Keratinocyte (primary cell): ENCODE measurements at regions not wholly inside any gene's neighbourhood (a gene's known extent, or its start where the extent isn't known, plus 50 kb on each side); places are given as distances from the start of the nearest gene placed in this dataset.

Experiments
- DNase-seq: peaks from one replicate; pipeline ENCODE4 v3.0.0-alpha.2; 2011; ENCODE audit warnings: low read depth, missing footprints, low spot score
- FAIRE-seq: peaks from 2 replicates; lab custom pipeline; 2011; peaks lifted over from hg19 to GRCh38; lab: Jason Lieb, UNC
- H2AFZ ChIP-seq: 2 replicates; pipeline ENCODE4 v1.6.0; 2012; ENCODE audit warnings: low read length, control low read depth, inconsistent platforms; ENCODE audit not compliant: control insufficient read depth
- H3K27ac ChIP-seq: 2 replicates; pipeline ENCODE4 v1.5.1; 2011; ENCODE audit warnings: low read length; ENCODE audit not compliant: control insufficient read depth, insufficient read depth
- H3K27me3 ChIP-seq: 3 replicates; pipeline ENCODE4 v1.6.0; 2011; ENCODE audit warnings: low read length; ENCODE audit not compliant: control insufficient read depth, insufficient read depth; ENCODE audit errors: extremely low read depth
- H3K36me3 ChIP-seq, 2 experiments: 2 replicates in 1 of 2; 3 replicates in 1 of 2; pipeline ENCODE4 v1.5.1; 2011; ENCODE audit warnings: low read length in 2 of 2, mild to moderate bottlenecking in 1 of 2; ENCODE audit not compliant: control insufficient read depth in 2 of 2, insufficient read depth in 2 of 2; ENCODE audit errors: extremely low read depth in 1 of 2
- H3K4me1 ChIP-seq: 3 replicates; pipeline ENCODE4 v1.5.1; 2011; ENCODE audit warnings: low read length; ENCODE audit not compliant: control insufficient read depth, insufficient read depth; ENCODE audit errors: extremely low read depth
- H3K4me2 ChIP-seq: 3 replicates; pipeline ENCODE4 v1.6.0; 2011; ENCODE audit warnings: low read depth, low read length; ENCODE audit not compliant: control insufficient read depth, insufficient read depth; ENCODE audit errors: extremely low read depth
- H3K4me3 ChIP-seq, 3 experiments: fragments of 200-600 bp in 1 of 3; sonication (generic) in 1 of 3; 2 replicates in 2 of 3; 3 replicates in 1 of 3; pipeline ENCODE4 v1.5.1; 2011 to 2016; ENCODE audit warnings: low read length in 3 of 3, mild to moderate bottlenecking in 3 of 3, control low read depth in 2 of 3, inconsistent platforms in 1 of 3, low read depth in 1 of 3, mixed read lengths in 1 of 3, mixed run types in 1 of 3, moderate library complexity in 1 of 3; ENCODE audit not compliant: control insufficient read depth in 2 of 3, insufficient read depth in 2 of 3; ENCODE audit errors: extremely low read depth in 1 of 3
- H3K79me2 ChIP-seq: 2 replicates; pipeline ENCODE4 v1.6.0; 2012; ENCODE audit warnings: low read length; ENCODE audit not compliant: control insufficient read depth, insufficient read depth
- H3K9ac ChIP-seq: 3 replicates; pipeline ENCODE4 v1.6.0; 2011; ENCODE audit warnings: low read length; ENCODE audit not compliant: control insufficient read depth, insufficient read depth; ENCODE audit errors: extremely low read depth
- H3K9me1 ChIP-seq: 3 replicates; pipeline ENCODE4 v1.6.0; 2011; ENCODE audit warnings: low read length; ENCODE audit not compliant: control insufficient read depth, insufficient read depth; ENCODE audit errors: extremely low read depth
- H3K9me3 ChIP-seq: 2 replicates; pipeline ENCODE4 v1.5.1; 2012; ENCODE audit warnings: low read depth, low read length; ENCODE audit not compliant: control insufficient read depth
- H4K20me1 ChIP-seq: 3 replicates; pipeline ENCODE4 v1.6.0; 2011; ENCODE audit warnings: low read length; ENCODE audit not compliant: control insufficient read depth, insufficient read depth; ENCODE audit errors: extremely low read depth
- EZH2 ChIP-seq: IDR thresholded peaks from one replicate; pipeline ENCODE4 v1.6.1; 2012; ENCODE audit warnings: inconsistent platforms, mild to moderate bottlenecking, low read length, moderate library complexity
- dilution Hi-C: fragments of 300-500 bp; cut with MboI; formaldehyde crosslinking; loops from one replicate; pipeline ENCODE4 v1.7.0; 2020; ENCODE audit warnings: low sequenced_read_pairs; ENCODE audit not compliant: extremely low pct_ligation_motif_present
- TF ChIP-seq, protein P1 (sequence below), 3 experiments: IDR thresholded peaks in 1 of 3; conservative IDR thresholded peaks in 1 of 3; optimal IDR thresholded peaks in 1 of 3; 2 replicates in 2 of 3; 3 replicates in 1 of 3; pipeline versions ENCODE3 to v1.5.1; 2011; ENCODE audit warnings: low read length in 3 of 3, mild to moderate bottlenecking in 3 of 3, moderate library complexity in 2 of 3, control low read depth in 1 of 3, inconsistent platforms in 1 of 3; ENCODE audit not compliant: insufficient read depth in 2 of 3; ENCODE audit errors: extremely low read depth in 1 of 3

DNA sequence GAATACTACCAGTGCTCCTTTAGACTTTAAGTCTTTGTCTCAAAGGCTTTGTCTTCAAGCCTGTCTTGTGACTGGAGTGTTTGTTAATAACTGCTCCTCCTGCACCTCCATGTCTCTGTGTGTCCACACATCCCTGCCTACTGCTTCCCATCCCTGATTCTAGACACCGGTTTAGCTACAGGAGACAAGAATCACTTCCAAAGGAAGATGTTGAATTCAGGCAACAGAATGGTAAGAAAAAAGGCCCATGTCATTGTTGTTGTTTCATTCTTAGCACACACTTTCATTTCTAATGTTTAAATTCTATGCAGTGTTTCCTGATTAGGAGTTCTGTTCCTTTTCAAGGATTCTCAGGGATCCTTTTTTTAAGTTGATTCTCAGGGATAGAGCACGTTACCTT is 293.6 kb upstream of the STXBP5 start:
- Histone ChIP-seq H3K27me3 (no peaks in the 10 kb centered on the region), H3K4me2 (no peak overlapping the region)

DNA sequence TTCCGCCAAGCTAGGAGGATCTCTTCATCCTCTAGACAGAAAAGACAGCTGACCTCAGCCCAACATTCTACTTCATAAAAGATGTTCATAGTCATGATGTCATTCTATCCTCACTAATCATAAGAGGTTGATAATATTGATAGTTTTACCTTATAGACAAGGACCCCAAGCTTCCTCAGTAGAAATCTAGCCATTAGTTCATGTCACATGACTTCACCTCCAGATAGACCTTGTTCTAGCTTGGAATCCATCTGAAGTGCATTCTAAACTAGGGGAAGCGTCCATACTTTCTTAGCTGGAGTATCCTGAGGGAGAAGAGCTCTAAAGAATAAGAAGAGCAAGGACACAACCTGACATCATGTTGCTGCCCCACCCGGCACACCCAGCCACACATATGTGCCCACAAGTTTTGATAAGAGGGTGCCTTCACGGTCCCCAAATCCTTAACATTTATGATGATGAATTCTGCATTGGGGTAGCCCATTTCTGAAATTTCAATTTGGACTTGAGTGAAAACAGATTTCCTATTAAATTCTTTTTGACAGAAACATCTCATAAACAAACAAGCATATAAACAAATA is 292.5 kb upstream of the STXBP5 start:
- Histone ChIP-seq H2AFZ (no peak overlapping the region), H3K36me3 (no peaks in the 10 kb centered on the region), H3K9ac (no peak overlapping the region), H3K4me3 (no peak overlapping the region), H3K4me1 (peaks cover 36% of the 10 kb centered on the region), H4K20me1 (no peaks in the 10 kb centered on the region), H3K9me1 (no peaks in the 10 kb centered on the region), H3K27me3 (no peaks in the 10 kb centered on the region), H3K9me3 (no peaks in the 10 kb centered on the region), H3K79me2 (no peaks in the 10 kb centered on the region), H3K27ac (no peak overlapping the region), H3K4me2 (no peak overlapping the region)
- dilution Hi-C loops: no loop called here
- FAIRE-seq (no peak), DNase-seq (no peak)
- TF ChIP-seq, protein P1, sequence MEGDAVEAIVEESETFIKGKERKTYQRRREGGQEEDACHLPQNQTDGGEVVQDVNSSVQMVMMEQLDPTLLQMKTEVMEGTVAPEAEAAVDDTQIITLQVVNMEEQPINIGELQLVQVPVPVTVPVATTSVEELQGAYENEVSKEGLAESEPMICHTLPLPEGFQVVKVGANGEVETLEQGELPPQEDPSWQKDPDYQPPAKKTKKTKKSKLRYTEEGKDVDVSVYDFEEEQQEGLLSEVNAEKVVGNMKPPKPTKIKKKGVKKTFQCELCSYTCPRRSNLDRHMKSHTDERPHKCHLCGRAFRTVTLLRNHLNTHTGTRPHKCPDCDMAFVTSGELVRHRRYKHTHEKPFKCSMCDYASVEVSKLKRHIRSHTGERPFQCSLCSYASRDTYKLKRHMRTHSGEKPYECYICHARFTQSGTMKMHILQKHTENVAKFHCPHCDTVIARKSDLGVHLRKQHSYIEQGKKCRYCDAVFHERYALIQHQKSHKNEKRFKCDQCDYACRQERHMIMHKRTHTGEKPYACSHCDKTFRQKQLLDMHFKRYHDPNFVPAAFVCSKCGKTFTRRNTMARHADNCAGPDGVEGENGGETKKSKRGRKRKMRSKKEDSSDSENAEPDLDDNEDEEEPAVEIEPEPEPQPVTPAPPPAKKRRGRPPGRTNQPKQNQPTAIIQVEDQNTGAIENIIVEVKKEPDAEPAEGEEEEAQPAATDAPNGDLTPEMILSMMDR (optimal IDR thresholded peaks at IDR 0.05 in 1 of 3, IDR thresholded peaks at IDR 0.05 in 1 of 3, conservative IDR thresholded peaks at IDR 0.05 in 1 of 3; ENCODE audit: extremely low read depth in 1 of 3, insufficient read depth in 2 of 3, low read length in 3 of 3): no peak
- TF ChIP-seq EZH2: no peak

More for the DNA sequence above, 293.6 kb upstream of the STXBP5 start:
- no peak overlapping the region for H3K9ac ChIP-seq
- H3K27ac ChIP-seq: no peak overlapping the region
- FAIRE-seq (no peak), DNase-seq (no peak)
- dilution Hi-C loops: no loop called here
- H3K36me3 ChIP-seq: no peaks in the 10 kb centered on the region
- no peak overlapping the region for H3K4me3 ChIP-seq
- no peak for TF ChIP-seq EZH2
- TF ChIP-seq, protein P1 (optimal IDR thresholded peaks at IDR 0.05 in 1 of 3, IDR thresholded peaks at IDR 0.05 in 1 of 3, conservative IDR thresholded peaks at IDR 0.05 in 1 of 3; ENCODE audit: extremely low read depth in 1 of 3, insufficient read depth in 2 of 3, low read length in 3 of 3): no peak
- no peaks in the 10 kb centered on the region for H4K20me1 ChIP-seq
- H3K9me3 ChIP-seq: no peaks in the 10 kb centered on the region
- H3K79me2 ChIP-seq: no peaks in the 10 kb centered on the region
- H3K4me1 ChIP-seq: peaks cover 31% of the 10 kb centered on the region
- H2AFZ ChIP-seq: no peak overlapping the region
- no peaks in the 10 kb centered on the region for H3K9me1 ChIP-seq
